Progenitor cell of endocrine pancreas (in vitro differentiated cells): ENCODE measurements at regions not wholly inside any gene's neighbourhood (a gene's known extent, or its start where the extent isn't known, plus 50 kb on each side); places are given as distances from the start of the nearest gene placed in this dataset.

Experiments used
- DNase-seq: peaks from one replicate; pipeline ENCODE4 v3.0.0; 2021; ENCODE audit warnings: low spot score; ENCODE audit not compliant: unreplicated experiment
- H3K27ac Mint-ChIP-seq: 2 replicates; pipeline ENCODE4 v1.8.0; 2021; ENCODE audit warnings: mild to moderate bottlenecking, moderate library complexity, mixed read lengths
- H3K27me3 Mint-ChIP-seq: 2 replicates; pipeline ENCODE4 v1.8.0; 2021; ENCODE audit warnings: mixed read lengths
- H3K36me3 Mint-ChIP-seq: 2 replicates; pipeline ENCODE4 v1.8.0; 2022; ENCODE audit warnings: mixed read lengths; ENCODE audit not compliant: insufficient read depth
- H3K4me1 Mint-ChIP-seq: 2 replicates; pipeline ENCODE4 v1.8.0; 2021; ENCODE audit warnings: low read depth, mixed read lengths
- H3K4me3 Mint-ChIP-seq: 2 replicates; pipeline ENCODE4 v1.8.0; 2021; ENCODE audit warnings: low read depth, mild to moderate bottlenecking, moderate library complexity, mixed read lengths
- H3K9me3 Mint-ChIP-seq: 2 replicates; pipeline ENCODE4 v1.8.0; 2021; ENCODE audit warnings: low read depth, mixed read lengths
- CTCF ChIP-seq: fragments of 200-600 bp; sonication (generic); IDR thresholded peaks from one replicate; pipeline ENCODE4 v1.5.0; 2021; ENCODE audit warnings: antibody characterized with exemption, mild to moderate bottlenecking; ENCODE audit not compliant: unreplicated experiment

DNA sequence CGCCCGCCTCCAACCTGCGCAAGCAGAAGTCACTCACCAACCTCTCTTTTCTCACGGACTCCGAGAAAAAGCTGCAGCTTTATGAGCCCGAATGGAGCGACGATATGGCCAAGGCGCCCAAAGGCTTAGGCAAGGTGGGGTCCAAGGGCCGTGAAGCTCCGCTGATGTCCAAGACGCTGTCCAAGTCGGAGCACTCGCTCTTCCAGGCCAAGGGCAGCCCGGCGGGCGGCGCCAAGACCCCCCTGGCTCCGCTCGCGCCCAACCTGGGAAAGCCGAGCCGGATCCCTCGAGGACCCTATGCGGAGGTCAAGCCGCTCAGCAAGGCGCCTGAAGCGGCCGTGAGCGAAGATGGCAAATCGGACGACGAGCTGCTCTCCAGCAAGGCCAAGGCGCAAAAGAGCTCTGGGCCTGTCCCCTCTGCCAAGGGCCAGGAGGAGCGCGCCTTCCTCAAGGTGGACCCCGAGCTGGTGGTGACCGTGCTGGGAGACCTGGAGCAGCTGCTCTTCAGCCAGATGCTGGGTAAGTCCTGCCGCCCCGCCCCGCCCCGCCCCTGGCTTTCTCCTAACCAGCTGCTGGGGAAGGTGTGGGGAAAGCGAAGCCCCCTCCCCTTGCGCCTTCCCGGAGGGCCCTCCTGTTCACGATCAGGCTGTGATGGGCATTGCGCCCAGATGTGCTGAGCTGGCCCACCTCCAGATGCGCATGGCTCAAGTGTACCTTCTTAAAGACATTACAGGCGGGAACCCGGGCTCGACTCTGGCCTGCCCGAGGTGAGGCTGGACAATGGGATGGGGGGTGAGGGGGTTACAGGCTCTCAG is 110.2 kb downstream of the NAV1 start:
- Mint-ChIP-seq H3K27ac (no peak overlapping the region), H3K27me3 (peaks cover 74% of the 10 kb centered on the region), H3K36me3 (no peaks in the 10 kb centered on the region), H3K9me3 (no peaks in the 10 kb centered on the region), H3K4me3 (peak overlapping the region; percentile 70), H3K4me1 (peaks cover 10% of the 10 kb centered on the region)
- TF ChIP-seq CTCF: no peak
- peak; percentile 14 for DNase-seq

- Mint-ChIP-seq H3K36me3 (no peaks in the 10 kb centered on the region), H3K27ac (no peak overlapping the region), H3K9me3 (no peaks in the 10 kb centered on the region), H3K27me3 (peaks cover 71% of the 10 kb centered on the region), H3K4me1 (peaks cover 10% of the 10 kb centered on the region), H3K4me3 (peak overlapping the region; percentile 70)
- no peak for TF ChIP-seq CTCF
- peak; percentile 52 for DNase-seq
Measured at GRCh38 chr1:201649761-201650622, 111.1 kb downstream of the NAV1 start.

- no peak for TF ChIP-seq CTCF
- Mint-ChIP-seq H3K9me3 (no peaks in the 10 kb centered on the region), H3K4me3 (peak overlapping the region; percentile 70), H3K36me3 (no peaks in the 10 kb centered on the region), H3K27ac (peak overlapping the region; percentile 51), H3K27me3 (peaks cover 70% of the 10 kb centered on the region), H3K4me1 (peaks cover 10% of the 10 kb centered on the region)
- no peak for DNase-seq
Measured at GRCh38 chr1:201650623-201650933, 111.7 kb downstream of the NAV1 start.

DNA sequence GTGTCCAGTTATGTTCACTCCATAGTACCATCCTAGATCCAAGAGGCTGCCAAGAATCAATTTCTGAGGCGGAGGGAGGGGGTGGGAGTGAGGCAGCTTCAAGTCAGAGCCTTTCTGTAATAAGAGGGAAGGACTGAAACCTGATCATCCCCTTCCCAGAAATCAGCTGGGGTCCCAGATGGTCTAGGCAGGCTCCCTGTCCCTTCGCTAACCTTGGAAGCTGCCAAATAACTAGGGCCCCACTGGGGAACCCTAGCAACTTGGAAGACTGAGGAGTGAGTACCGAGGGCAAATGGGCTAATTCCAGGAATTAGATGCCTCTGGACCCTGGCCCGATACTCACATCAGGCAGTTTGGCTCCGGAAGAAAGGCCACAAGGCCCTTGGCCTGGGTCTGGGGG is 113.3 kb downstream of the NAV1 start:
- Mint-ChIP-seq H3K27me3 (peaks cover 58% of the 10 kb centered on the region), H3K27ac (no peak overlapping the region), H3K4me3 (no peak overlapping the region), H3K4me1 (peaks cover 10% of the 10 kb centered on the region), H3K9me3 (no peaks in the 10 kb centered on the region), H3K36me3 (no peaks in the 10 kb centered on the region)
- no peak for TF ChIP-seq CTCF
- no peak for DNase-seq

DNA sequence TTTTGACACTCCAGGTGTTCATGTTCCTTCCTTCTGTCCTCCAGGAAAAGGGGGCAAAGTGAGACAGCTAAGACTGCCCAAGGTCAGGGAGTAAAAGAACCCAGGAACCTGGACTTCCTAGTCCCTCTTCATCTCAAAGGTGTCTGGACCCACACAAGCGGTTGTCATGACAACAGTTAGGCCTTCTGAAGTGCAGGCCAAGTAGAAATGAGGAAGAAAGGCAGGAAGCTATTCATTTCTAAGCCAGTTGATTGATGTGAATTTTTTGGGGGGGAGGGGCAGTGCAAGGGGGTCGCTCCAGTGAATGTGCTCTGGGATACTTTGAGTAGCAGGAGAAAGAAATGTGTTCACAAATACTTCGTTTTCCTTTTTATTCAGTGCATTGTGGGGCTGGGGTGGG is 114.3 kb downstream of the NAV1 start:
- Mint-ChIP-seq H3K4me3 (no peak overlapping the region), H3K27me3 (peaks cover 50% of the 10 kb centered on the region), H3K27ac (no peak overlapping the region), H3K36me3 (no peaks in the 10 kb centered on the region), H3K9me3 (no peaks in the 10 kb centered on the region), H3K4me1 (peaks cover 6% of the 10 kb centered on the region)
- DNase-seq: no peak
- no peak for TF ChIP-seq CTCF
